ENCODE measurements at regions not wholly inside any gene's neighbourhood (a gene's known extent, or its start where the extent isn't known, plus 50 kb on each side); places are given as distances from the start of the nearest gene placed in this dataset.

- no peak for DNase-seq (ENCODE audit: low spot score)
Measured at GRCh38 chr20:58091810-58092209, 136.6 kb downstream of the ANKRD60 start.

GRCh38 chr20:58090161-58090560 lies 138.3 kb downstream of the ANKRD60 start:
- no peak for DNase-seq (ENCODE audit: low spot score)

- no peak for DNase-seq (ENCODE audit: low spot score)
Measured at GRCh38 chr20:58088625-58089024, 139.8 kb downstream of the ANKRD60 start.

- no peak for DNase-seq (ENCODE audit: low spot score)
Measured at GRCh38 chr20:58088105-58088504, 140.3 kb downstream of the ANKRD60 start.

GRCh38 chr20:58087562-58087858 lies 140.9 kb downstream of the ANKRD60 start:
- DNase-seq (ENCODE audit: low spot score), result no peak

GRCh38 chr20:58086763-58087561 lies 141.5 kb downstream of the ANKRD60 start:
- peak; percentile 54 for DNase-seq (ENCODE audit: low spot score)

- DNase-seq (ENCODE audit: low spot score), result no peak
Measured at GRCh38 chr20:58084966-58085365, 143.5 kb downstream of the ANKRD60 start.

GRCh38 chr20:58084566-58084965 lies 143.9 kb downstream of the ANKRD60 start:
- no peak for DNase-seq (ENCODE audit: low spot score)

GRCh38 chr20:58081846-58082245 lies 146.6 kb downstream of the ANKRD60 start:
- DNase-seq (ENCODE audit: low spot score), result no peak

- no peak for DNase-seq (ENCODE audit: low spot score)
Measured at GRCh38 chr20:58078741-58079522, 149.5 kb downstream of the ANKRD60 start.

- no peak for DNase-seq (ENCODE audit: low spot score)
Measured at GRCh38 chr20:58077282-58077681, 151.2 kb downstream of the ANKRD60 start.

GRCh38 chr20:58076405-58076804 lies 152.0 kb downstream of the ANKRD60 start:
- no peak for DNase-seq (ENCODE audit: low spot score)

GRCh38 chr20:58075586-58076345 lies 152.7 kb downstream of the ANKRD60 start:
- DNase-seq (ENCODE audit: low spot score), result no peak

- DNase-seq (ENCODE audit: low spot score), result no peak
Measured at GRCh38 chr20:58073945-58074856, 154.3 kb downstream of the ANKRD60 start.

GRCh38 chr20:58072695-58073671 lies 155.5 kb downstream of the ANKRD60 start:
- no peak for DNase-seq (ENCODE audit: low spot score)

- DNase-seq (ENCODE audit: low spot score), result no peak
Measured at GRCh38 chr20:58071991-58072390, 156.5 kb downstream of the ANKRD60 start.

GRCh38 chr20:58071298-58071697 lies 157.2 kb downstream of the ANKRD60 start:
- DNase-seq (ENCODE audit: low spot score), result no peak

- no peak for DNase-seq (ENCODE audit: low spot score)
Measured at GRCh38 chr20:58070664-58071196, 157.7 kb downstream of the ANKRD60 start.

GRCh38 chr20:58069796-58070663 lies 158.4 kb downstream of the ANKRD60 start:
- no peak for DNase-seq (ENCODE audit: low spot score)
